Renal pelvis (tissue), 1 donor: ENCODE measurements at regions not wholly inside any gene's neighbourhood (a gene's known extent, or its start where the extent isn't known, plus 50 kb on each side); places are given as distances from the start of the nearest gene placed in this dataset.

Source experiments
- DNase-seq: peaks from one replicate; pipeline ENCODE4 v3.0.0-alpha.2; 2013

- no peak for DNase-seq
These were observed 366.3 kb downstream of the SS18 start for GRCh38 chr18:25724121-25724520.

GRCh38 chr18:25713103-25713502 lies 361.1 kb upstream of the ZNF521 start:
- no peak for DNase-seq

- no peak for DNase-seq
These were observed 359.0 kb upstream of the ZNF521 start for GRCh38 chr18:25710981-25711380.

- DNase-seq = no peak
These were observed 353.7 kb upstream of the ZNF521 start for GRCh38 chr18:25705650-25706049.

- no peak for DNase-seq
These were observed 352.5 kb upstream of the ZNF521 start for GRCh38 chr18:25704494-25704893.

GRCh38 chr18:25704071-25704470 lies 352.1 kb upstream of the ZNF521 start:
- no peak for DNase-seq

GRCh38 chr18:25701821-25702220 lies 349.9 kb upstream of the ZNF521 start:
- DNase-seq = no peak

GRCh38 chr18:25686960-25687500 lies 335.1 kb upstream of the ZNF521 start:
- DNase-seq = no peak

- no peak for DNase-seq
These were observed 333.1 kb upstream of the ZNF521 start for GRCh38 chr18:25685088-25685487.

GRCh38 chr18:25679491-25679890 lies 327.5 kb upstream of the ZNF521 start:
- DNase-seq = no peak

- no peak for DNase-seq
These were observed 326.3 kb upstream of the ZNF521 start for GRCh38 chr18:25678221-25678620.

GRCh38 chr18:25675123-25675850 lies 323.3 kb upstream of the ZNF521 start:
- no peak for DNase-seq

- DNase-seq = no peak
These were observed 322.2 kb upstream of the ZNF521 start for GRCh38 chr18:25674183-25674582.

- DNase-seq = no peak
These were observed 320.5 kb upstream of the ZNF521 start for GRCh38 chr18:25672490-25672889.

- DNase-seq = no peak
These were observed 317.8 kb upstream of the ZNF521 start for GRCh38 chr18:25669741-25670140.

GRCh38 chr18:25662272-25662671 lies 310.3 kb upstream of the ZNF521 start:
- no peak for DNase-seq

- no peak for DNase-seq
These were observed 309.9 kb upstream of the ZNF521 start for GRCh38 chr18:25661831-25662230.

GRCh38 chr18:25659541-25659940 lies 307.6 kb upstream of the ZNF521 start:
- no peak for DNase-seq

GRCh38 chr18:25658476-25658875 lies 306.5 kb upstream of the ZNF521 start:
- DNase-seq = no peak

GRCh38 chr18:25651553-25651952 lies 299.6 kb upstream of the ZNF521 start:
- DNase-seq = no peak

- peak; percentile 29 for DNase-seq
These were observed 298.4 kb upstream of the ZNF521 start for GRCh38 chr18:25650201-25650941.

- DNase-seq = no peak
These were observed 296.8 kb upstream of the ZNF521 start for GRCh38 chr18:25648716-25649260.

- no peak for DNase-seq
These were observed 295.4 kb upstream of the ZNF521 start for GRCh38 chr18:25647404-25647803.
